Activated T-cell treated with anti-CD3 and anti-CD28 coated beads for 48 hours (primary cell): ENCODE measurements at regions not wholly inside any gene's neighbourhood (a gene's known extent, or its start where the extent isn't known, plus 50 kb on each side); places are given as distances from the start of the nearest gene placed in this dataset.
"Not testable (repeated sequence)": the region's sequence is repeated elsewhere in the genome, so short reads cannot be mapped to it uniquely, and the experiment has no call there.

Experiments used
- DNase-seq: peaks from one replicate; pipeline ENCODE4 v3.0.0-alpha.2; 2020; ENCODE audit warnings: low read depth

GRCh38 chr4:3955321-3956164 lies 189.4 kb downstream of the ADRA2C start:
- DNase-seq: peak; percentile 97

- not testable (repeated sequence) for DNase-seq
These were observed 190.1 kb downstream of the ADRA2C start for GRCh38 chr4:3956165-3956867.

DNA sequence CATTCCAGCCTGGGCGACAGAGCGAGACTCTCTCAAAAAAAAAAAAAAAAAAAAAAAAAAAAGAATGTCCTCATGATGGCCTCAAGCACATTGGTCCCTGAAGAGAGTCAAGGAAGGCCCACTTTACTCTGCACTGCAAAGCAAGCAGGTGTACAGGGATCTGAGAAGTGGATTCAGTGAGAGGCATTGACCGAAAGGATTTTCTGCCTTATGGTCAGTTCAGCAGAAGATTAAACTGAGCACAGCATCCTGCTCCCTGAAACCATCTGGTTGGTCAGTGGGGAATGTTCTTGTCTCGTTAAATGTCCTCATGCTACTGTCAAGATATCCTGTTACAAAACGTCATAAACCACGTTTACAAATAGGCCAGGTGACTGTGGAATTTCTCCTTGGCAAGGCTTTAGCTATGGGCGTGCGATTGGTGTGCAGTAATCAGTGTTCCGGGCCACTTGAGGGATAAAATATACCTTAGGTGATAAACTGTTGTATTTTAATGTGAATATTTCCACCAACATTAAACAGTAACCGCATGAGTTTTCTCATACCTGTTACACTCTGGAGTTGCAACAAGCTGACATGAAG lies 195.0 kb downstream of the ADRA2C start:
- not testable (repeated sequence) for DNase-seq

- not testable (repeated sequence) for DNase-seq
These were observed 198.5 kb downstream of the ADRA2C start for GRCh38 chr4:3964572-3965278.

DNA sequence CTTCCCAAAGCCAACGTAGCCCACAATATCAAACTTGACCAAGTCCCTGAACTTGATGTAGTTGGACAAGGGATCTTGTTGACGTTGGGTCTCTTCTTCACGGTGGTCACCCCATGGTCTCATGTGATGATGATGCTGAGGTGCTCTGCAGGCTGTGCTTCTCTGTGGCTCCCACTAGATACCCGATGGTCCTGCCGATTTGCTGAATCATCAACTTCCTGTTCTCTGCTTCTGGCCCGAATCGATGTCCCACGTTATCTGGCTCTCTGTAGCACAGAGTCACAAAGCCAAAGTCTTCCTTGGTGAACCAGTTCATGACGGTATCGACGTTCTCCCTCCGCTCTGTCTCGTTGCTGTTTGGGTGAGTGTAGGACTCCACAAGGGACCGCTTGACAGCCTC lies 201.0 kb downstream of the ADRA2C start:
- not testable (repeated sequence) for DNase-seq

DNA sequence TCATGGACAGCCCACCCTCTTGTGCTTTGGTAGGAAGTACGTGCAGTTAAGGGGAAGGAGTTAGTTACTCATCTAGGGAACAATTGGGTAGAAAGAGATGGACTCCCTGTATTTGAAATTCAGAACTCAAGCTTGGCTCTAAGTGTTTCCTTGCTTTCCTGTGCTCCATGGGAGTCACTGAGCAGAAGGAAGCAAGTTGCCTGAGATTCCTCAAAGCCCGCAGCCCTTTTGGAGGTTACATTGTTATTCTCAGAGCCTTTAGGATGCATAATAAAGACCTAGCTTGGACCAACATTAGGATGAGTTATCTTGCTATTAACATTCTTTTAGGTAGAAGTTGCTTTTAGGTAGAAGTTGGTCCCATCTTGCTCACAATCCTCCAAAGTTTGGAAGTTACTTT lies 206.4 kb downstream of the ADRA2C start:
- not testable (repeated sequence) for DNase-seq

- not testable (repeated sequence) for DNase-seq
These were observed 207.5 kb downstream of the ADRA2C start for GRCh38 chr4:3973581-3974200.

DNA sequence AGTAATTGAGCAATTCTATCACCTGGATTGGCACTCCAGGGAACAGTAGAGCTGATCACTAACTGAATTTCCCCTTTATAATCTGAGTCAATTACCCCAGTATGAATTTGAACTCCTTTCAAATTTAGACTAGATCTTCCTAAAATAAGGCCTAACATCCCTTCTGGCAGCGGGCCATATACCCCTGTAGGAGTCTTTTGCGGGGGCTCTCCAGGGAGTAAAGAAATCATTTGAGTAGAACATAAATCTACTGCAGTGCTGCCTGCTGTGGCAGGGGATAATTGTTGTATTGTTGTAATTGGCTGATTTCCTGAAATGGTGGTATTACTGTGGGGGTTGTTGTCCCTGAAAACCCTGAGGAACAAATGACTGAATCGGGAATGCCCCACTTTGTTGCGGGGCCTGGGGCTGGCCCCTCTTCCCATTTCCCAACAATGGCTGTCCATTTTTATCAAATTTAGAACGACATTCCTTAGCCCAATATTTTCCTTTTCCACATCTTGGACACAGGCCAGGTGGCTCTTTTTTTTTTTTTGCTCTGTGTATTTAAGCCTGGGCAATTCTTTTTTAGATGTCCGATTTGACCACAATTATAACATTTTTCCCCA lies 217.4 kb downstream of the ADRA2C start:
- not testable (repeated sequence) for DNase-seq

- not testable (repeated sequence) for DNase-seq
These were observed 218.6 kb downstream of the ADRA2C start for GRCh38 chr4:3984796-3985195.

DNA sequence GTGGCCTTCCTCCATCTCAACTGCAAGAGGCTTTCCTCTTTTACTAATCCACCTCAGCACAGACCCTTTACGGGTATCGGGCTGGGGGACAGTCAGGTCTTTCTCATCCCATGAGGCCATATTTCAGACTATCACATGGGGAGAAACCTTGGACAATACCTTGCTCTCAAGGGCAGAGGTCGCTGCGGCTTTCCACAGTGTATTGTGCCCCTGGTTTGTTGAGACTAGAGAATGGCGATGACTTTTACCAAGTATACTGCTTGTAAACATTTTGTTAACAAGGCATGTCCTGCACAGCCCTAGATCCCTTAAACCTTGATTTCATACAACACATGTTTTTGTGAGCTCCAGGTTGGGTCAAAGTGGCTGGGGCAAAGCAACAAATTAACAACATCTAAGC lies 220.2 kb downstream of the ADRA2C start:
- DNase-seq: not testable (repeated sequence)

DNA sequence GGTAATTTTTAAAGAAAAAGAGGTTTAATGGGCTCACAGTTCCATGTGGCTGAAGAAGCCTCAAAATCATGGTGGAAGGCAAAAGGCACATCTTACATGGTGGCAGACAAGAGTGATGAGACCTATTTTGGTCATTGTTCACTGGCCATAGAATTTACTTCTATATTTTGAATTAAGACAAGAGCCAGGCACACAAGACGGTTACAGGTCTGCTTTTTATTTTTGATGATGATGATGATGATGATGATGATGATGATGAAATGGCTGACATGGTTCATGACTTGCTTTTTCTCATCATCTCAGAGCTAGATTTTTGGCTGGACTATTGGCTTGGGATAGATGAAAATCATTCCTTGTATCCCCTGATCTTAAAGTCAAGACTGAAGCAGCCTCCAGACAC lies 229.3 kb downstream of the OTOP1 start:
- DNase-seq: not testable (repeated sequence)

DNA sequence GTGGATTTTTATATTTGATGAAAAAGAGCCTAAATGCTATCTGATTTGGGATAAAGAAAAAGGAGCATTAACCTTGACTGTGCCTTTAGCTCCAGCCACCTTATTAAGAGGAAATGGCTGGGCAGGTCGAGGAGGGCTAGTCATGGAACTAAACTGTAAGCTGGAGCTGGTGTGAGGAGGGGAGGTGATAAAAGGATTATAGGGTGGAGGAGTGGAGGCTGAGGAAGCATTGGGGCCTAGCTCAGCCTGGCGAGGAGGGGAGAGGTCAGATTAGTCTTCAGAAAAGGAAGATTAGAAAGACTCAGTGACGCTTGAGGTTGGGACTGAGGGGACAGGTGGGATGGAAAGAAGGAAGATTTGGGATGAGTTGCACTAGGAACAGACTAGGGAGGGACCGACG lies 222.7 kb downstream of the OTOP1 start:
- not testable (repeated sequence) for DNase-seq

- not testable (repeated sequence) for DNase-seq
These were observed 222.0 kb downstream of the OTOP1 start for GRCh38 chr4:4004702-4005101.

GRCh38 chr4:4006356-4006755 lies 220.4 kb downstream of the OTOP1 start:
- DNase-seq: not testable (repeated sequence)

- not testable (repeated sequence) for DNase-seq
These were observed 207.7 kb downstream of the OTOP1 start for GRCh38 chr4:4019071-4019470.

DNA sequence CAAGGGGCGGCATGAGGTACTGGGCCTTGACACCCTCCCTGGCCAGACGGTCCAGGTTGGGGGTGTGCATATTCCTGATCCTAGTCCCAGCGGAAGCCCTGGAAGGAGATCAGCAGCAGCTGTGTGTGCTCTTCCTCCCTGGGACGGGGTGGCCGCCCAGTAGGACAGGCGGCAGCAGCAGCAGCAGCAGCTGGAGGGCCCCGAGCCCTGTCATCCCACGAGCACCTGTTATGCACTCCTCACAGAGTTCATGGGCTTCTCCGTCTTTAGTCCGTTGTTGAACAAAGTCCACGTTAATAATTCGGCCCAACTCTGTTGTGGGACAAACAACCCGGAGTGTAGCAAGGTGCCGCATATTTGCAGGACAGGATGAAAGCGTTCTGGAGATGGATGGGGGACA lies 205.6 kb downstream of the OTOP1 start:
- DNase-seq: not testable (repeated sequence)

DNA sequence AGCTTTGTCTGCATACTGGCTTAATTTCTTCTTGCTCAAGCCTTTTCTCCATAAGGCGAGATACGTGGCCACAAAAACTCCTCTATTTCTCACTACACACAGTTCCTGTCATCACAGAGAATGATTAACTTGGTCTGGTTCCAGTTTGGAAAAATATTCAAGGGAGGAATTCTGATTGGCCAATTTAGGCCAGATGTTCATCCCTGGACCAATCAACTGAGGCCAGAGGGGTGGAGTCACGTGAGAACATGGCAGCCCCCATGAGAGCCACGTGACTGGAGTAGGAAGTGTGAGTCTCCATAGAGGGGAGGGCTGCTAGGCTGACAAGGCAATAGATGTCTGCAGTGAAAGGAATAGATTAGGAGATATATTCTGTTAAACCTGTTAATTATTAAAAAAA lies 200.0 kb downstream of the OTOP1 start:
- DNase-seq: not testable (repeated sequence)

- DNase-seq: not testable (repeated sequence)
These were observed 198.0 kb downstream of the OTOP1 start for GRCh38 chr4:4028752-4029151.

DNA sequence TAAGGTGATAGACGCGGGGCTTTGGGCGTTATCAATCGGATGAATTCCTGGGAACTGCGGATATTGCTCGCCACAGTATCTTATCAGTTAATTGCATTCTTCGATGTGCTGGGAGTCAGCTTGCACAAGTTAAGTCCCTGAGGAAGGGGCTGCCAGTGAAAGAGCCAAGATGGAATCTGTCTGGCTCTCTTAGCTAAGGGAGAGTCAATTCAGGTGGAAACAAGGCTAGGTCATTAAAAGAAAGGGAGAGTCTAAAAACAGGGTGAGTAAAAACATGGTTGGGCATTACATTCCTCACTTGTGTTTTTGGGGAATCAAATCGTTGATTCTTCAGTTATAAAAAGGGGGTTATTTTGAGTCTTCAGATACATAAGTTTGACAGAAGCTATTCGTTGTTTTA lies 196.2 kb downstream of the OTOP1 start:
- not testable (repeated sequence) for DNase-seq

DNA sequence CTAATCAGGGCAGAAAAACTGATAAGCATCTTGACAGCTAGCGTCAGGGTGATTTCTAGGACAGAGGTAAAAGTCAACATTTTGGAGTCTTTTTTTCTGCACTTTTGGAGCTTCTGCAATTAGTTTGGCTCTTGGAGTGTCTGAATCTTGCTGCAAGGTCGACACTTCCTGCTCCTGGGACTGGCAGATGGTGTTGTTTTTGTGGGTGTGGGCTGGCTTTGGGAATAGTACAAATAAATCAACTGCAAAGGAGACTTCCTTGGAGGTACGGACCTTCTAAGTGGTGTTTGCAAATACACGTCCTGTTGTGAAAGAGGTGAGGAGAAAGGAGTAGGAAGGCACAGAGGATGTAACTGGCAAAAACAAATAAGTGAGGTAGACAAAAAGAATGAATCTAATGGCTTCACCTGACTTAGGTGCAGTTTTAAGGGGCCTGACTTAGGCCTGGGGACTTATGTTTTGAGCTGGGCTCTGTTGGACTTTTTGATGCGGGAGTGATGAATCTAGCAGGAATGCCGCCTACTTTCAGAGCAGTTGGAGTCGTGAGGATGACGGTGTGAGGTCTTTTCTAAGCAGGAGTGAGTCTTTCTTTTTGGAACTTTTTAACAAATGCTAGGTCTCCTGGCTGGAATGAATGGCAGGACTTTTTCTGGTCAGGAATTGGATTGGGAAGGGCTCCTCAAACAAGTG lies 195.1 kb downstream of the OTOP1 start:
- DNase-seq: not testable (repeated sequence)

DNA sequence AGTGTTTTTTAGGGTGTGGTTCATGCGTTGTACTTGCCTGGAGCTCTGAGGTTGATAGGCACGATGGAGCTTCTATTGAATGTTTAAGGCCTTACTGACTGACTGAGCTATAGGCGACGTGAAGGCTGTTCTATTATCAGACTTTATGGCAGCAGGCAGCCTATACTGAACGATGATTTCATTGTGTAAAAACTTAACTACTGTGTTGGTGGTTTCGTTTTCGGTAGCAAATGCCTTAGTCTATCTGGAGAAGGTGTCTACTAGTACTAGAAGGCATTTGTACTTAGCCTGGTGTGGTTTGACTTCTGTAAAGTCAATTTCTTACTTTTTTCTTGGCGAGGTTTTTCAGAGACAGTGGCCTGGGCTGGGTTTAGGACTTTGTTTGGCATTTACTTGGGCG lies 194.4 kb downstream of the OTOP1 start:
- not testable (repeated sequence) for DNase-seq
